H9 (cell line): ENCODE measurements at regions not wholly inside any gene's neighbourhood (a gene's known extent, or its start where the extent isn't known, plus 50 kb on each side); places are given as distances from the start of the nearest gene placed in this dataset.

Experiments used
- DNase-seq: peaks from one replicate; pipeline ENCODE4 v3.0.0-alpha.2; 2017
- H2AFZ ChIP-seq: one replicate; pipeline ENCODE4 v1.6.1; 2013; ENCODE audit warnings: mild to moderate bottlenecking, low read length, control low read depth, moderate library complexity
- H2AK5ac ChIP-seq: 2 replicates; pipeline ENCODE4 v1.6.1; 2013; ENCODE audit warnings: low read length, control low read depth, mixed read lengths; ENCODE audit not compliant: insufficient read length
- H2BK120ac ChIP-seq: one replicate; pipeline ENCODE4 v1.6.1; 2013; ENCODE audit warnings: low read depth, mild to moderate bottlenecking, low read length, control low read depth, inconsistent platforms; ENCODE audit not compliant: poor library complexity, severe bottlenecking
- H2BK12ac ChIP-seq: 2 replicates; pipeline ENCODE4 v1.6.1; 2013; ENCODE audit warnings: low read length, control low read depth, mixed read lengths, low read depth; ENCODE audit not compliant: insufficient read length
- H2BK15ac ChIP-seq: 2 replicates; pipeline ENCODE4 v1.6.1; 2013; ENCODE audit warnings: low read depth, low read length, control low read depth
- H2BK20ac ChIP-seq: one replicate; pipeline ENCODE4 v1.6.1; 2013; ENCODE audit warnings: low read depth, mild to moderate bottlenecking, low read length, control low read depth, inconsistent platforms; ENCODE audit not compliant: poor library complexity, severe bottlenecking
- H2BK5ac ChIP-seq: 2 replicates; pipeline ENCODE4 v1.6.1; 2013; ENCODE audit warnings: low read length, control low read depth, mixed read lengths; ENCODE audit not compliant: insufficient read length
- H3K14ac ChIP-seq: 2 replicates; pipeline ENCODE4 v1.6.1; 2013; ENCODE audit warnings: low read length, control low read depth; ENCODE audit not compliant: insufficient read depth
- H3K18ac ChIP-seq: 2 replicates; pipeline ENCODE4 v1.6.1; 2013; ENCODE audit warnings: low read depth, mild to moderate bottlenecking, mixed read lengths, low read length, control low read depth; ENCODE audit not compliant: insufficient read length
- H3K23ac ChIP-seq: 2 replicates; pipeline ENCODE4 v1.6.1; 2013; ENCODE audit warnings: low read length, control low read depth, mixed read lengths, low read depth; ENCODE audit not compliant: insufficient read length
- H3K23me2 ChIP-seq: 2 replicates; pipeline ENCODE4 v1.6.1; 2013; ENCODE audit warnings: low read depth, mild to moderate bottlenecking, mixed read lengths, low read length, control low read depth; ENCODE audit not compliant: insufficient read length, poor library complexity, severe bottlenecking
- H3K27ac ChIP-seq: 2 replicates; pipeline ENCODE4 v1.5.1; 2013; ENCODE audit warnings: low read length, control low read depth, mixed read lengths, low read depth; ENCODE audit not compliant: insufficient read length
- H3K27me3 ChIP-seq: 2 replicates; pipeline ENCODE4 v1.6.1; 2013; ENCODE audit warnings: low read length, control low read depth, inconsistent platforms; ENCODE audit not compliant: insufficient read depth
- H3K4ac ChIP-seq: 2 replicates; pipeline ENCODE4 v1.6.1; 2013; ENCODE audit warnings: low read depth, mild to moderate bottlenecking, control low read depth, inconsistent platforms, low read length, moderate library complexity
- H3K4me1 ChIP-seq: 2 replicates; pipeline ENCODE4 v1.6.1; 2013; ENCODE audit warnings: low read length, control low read depth, inconsistent platforms; ENCODE audit not compliant: insufficient read depth
- H3K4me2 ChIP-seq: 2 replicates; pipeline ENCODE4 v1.6.1; 2013; ENCODE audit warnings: low read length, control low read depth, mixed read lengths; ENCODE audit not compliant: insufficient read length, insufficient read depth
- H3K56ac ChIP-seq: 2 replicates; pipeline ENCODE4 v1.6.1; 2013; ENCODE audit warnings: low read depth, mild to moderate bottlenecking, mixed read lengths, low read length, control low read depth; ENCODE audit not compliant: insufficient read length
- H3K79me1 ChIP-seq: 2 replicates; pipeline ENCODE4 v1.6.1; 2013; ENCODE audit warnings: low read depth, mild to moderate bottlenecking, moderate library complexity, low read length, control low read depth, inconsistent platforms; ENCODE audit not compliant: insufficient read depth, poor library complexity, severe bottlenecking
- H3K79me2 ChIP-seq: 2 replicates; pipeline ENCODE4 v1.6.1; 2013; ENCODE audit warnings: low read length, control low read depth, inconsistent platforms; ENCODE audit not compliant: insufficient read depth
- H3K9ac ChIP-seq: 2 replicates; pipeline ENCODE4 v1.6.1; 2013; ENCODE audit warnings: low read length, control low read depth, mixed read lengths; ENCODE audit not compliant: insufficient read length; ENCODE audit errors: extremely low read depth
- H3K9me3 ChIP-seq: one replicate; pipeline ENCODE4 v1.6.1; 2013; ENCODE audit warnings: low read depth, low read length, inconsistent platforms; ENCODE audit not compliant: control insufficient read depth
- H3T11ph ChIP-seq: one replicate; pipeline ENCODE4 v1.6.1; 2013; ENCODE audit warnings: mild to moderate bottlenecking, low read length, control low read depth, inconsistent platforms
- H4K20me1 ChIP-seq: one replicate; pipeline ENCODE4 v1.6.1; 2013; ENCODE audit not compliant: control insufficient read depth, insufficient read length, insufficient read depth
- H4K5ac ChIP-seq: 2 replicates; pipeline ENCODE4 v1.6.1; 2013; ENCODE audit warnings: low read depth, mild to moderate bottlenecking, mixed read lengths, low read length, control low read depth; ENCODE audit not compliant: insufficient read length
- H4K8ac ChIP-seq: replicated peaks from 2 replicates; pipeline ENCODE4 v1.6.1; 2013; ENCODE audit warnings: low read length, control low read depth, mixed read lengths, low read depth; ENCODE audit not compliant: insufficient read length
- H4K91ac ChIP-seq: 2 replicates; pipeline ENCODE4 v1.6.1; 2013; ENCODE audit warnings: low read depth, mild to moderate bottlenecking, moderate library complexity, mixed read lengths, low read length, control low read depth; ENCODE audit not compliant: insufficient read length
- H3K27ac Mint-ChIP-seq, 3 experiments: 2 replicates in 2 of 3; 3 replicates in 1 of 3; pipeline ENCODE4 v1.8.0; 2020 to 2021; ENCODE audit warnings: mixed read lengths in 3 of 3, mild to moderate bottlenecking in 1 of 3, moderate library complexity in 1 of 3
- H3K27me3 Mint-ChIP-seq: 2 replicates; pipeline ENCODE4 v1.8.0; 2021; ENCODE audit warnings: low read depth, mild to moderate bottlenecking, moderate library complexity, mixed read lengths
- H3K36me3 Mint-ChIP-seq, 3 experiments: 2 replicates in 2 of 3; 3 replicates in 1 of 3; pipeline ENCODE4 v1.8.0; 2020 to 2021; ENCODE audit warnings: low read depth in 3 of 3, mixed read lengths in 3 of 3; ENCODE audit not compliant: insufficient read depth in 1 of 3
- H3K4me1 Mint-ChIP-seq, 2 experiments: 2 replicates each; pipeline ENCODE4 v1.8.0; 2020; ENCODE audit warnings: mixed read lengths in 2 of 2
- H3K4me3 Mint-ChIP-seq, 2 experiments: 2 replicates in 1 of 2; 3 replicates in 1 of 2; pipeline ENCODE4 v1.8.0; 2020 to 2021; ENCODE audit warnings: mild to moderate bottlenecking in 2 of 2, mixed read lengths in 2 of 2, moderate library complexity in 1 of 2
- H3K9me3 Mint-ChIP-seq, 2 experiments: 2 replicates in 1 of 2; 3 replicates in 1 of 2; pipeline ENCODE4 v1.8.0; 2020; ENCODE audit warnings: mild to moderate bottlenecking in 2 of 2, mixed read lengths in 2 of 2, moderate library complexity in 1 of 2
- WGBS: extraction: QIAGEN DNeasy Blood & Tissue Kit; methylation state at CpG from one replicate; pipeline ENCODE4 v1.1.7; 2013; ENCODE audit warnings: missing lambda C conversion rate, low lambda C conversion rate, mixed read lengths; ENCODE audit not compliant: insufficient read length; ENCODE audit errors: extremely low coverage; 5-methylcytosine and 5-hydroxymethylcytosine counted together
- TF ChIP-seq, protein P1 (sequence below): fragments of 200-600 bp; sonication (generic); conservative IDR thresholded peaks from 3 replicates; pipeline ENCODE4 v1.8.0; 2021; ENCODE audit warnings: antibody characterized with exemption, mild to moderate bottlenecking

GRCh38 chr14:95815226-95815690, 61.4 kb upstream of the TUNAR start:
- H3K79me1 ChIP-seq, result no peaks in the 10 kb centered on the region
- no peak overlapping the region for H4K91ac ChIP-seq
- no peaks in the 10 kb centered on the region for H3K23me2 ChIP-seq
- H2BK15ac ChIP-seq, result no peak overlapping the region
- no peak overlapping the region for H3K4me2 ChIP-seq
- no peak overlapping the region for H3K9ac ChIP-seq
- WGBS, result no CpG with 5 or more reads among the region's 11 CpGs
- no peak overlapping the region for H2BK5ac ChIP-seq
- H3K4me1 ChIP-seq, result peaks cover 6% of the 10 kb centered on the region
- no peak overlapping the region for H2BK20ac ChIP-seq
- H2AK5ac ChIP-seq, result no peak overlapping the region
- H2BK12ac ChIP-seq, result no peak overlapping the region
- Mint-ChIP-seq H3K27me3 (peaks cover 14% of the 10 kb centered on the region), H3K9me3 (no peaks in the 10 kb centered on the region), H3K27ac (no peak overlapping the region; a peak in 1 of 7 replicates), H3K4me1 (peaks cover 30 to 32% of the 10 kb centered on the region in 2 experiments), H3K4me3 (no peak overlapping the region), H3K36me3 (no peaks in the 10 kb centered on the region)
- H3K27me3 ChIP-seq, result no peaks in the 10 kb centered on the region
- no peak overlapping the region for H4K8ac ChIP-seq
- H3K4ac ChIP-seq, result no peak overlapping the region
- H2AFZ ChIP-seq, result no peak overlapping the region
- no peaks in the 10 kb centered on the region for H3K9me3 ChIP-seq
- DNase-seq, result peak; percentile 25
- no peak overlapping the region for H3K23ac ChIP-seq
- H2BK120ac ChIP-seq, result no peak overlapping the region
- no peak overlapping the region for H3K18ac ChIP-seq
- no peaks in the 10 kb centered on the region for H4K20me1 ChIP-seq
- TF ChIP-seq, protein P1, sequence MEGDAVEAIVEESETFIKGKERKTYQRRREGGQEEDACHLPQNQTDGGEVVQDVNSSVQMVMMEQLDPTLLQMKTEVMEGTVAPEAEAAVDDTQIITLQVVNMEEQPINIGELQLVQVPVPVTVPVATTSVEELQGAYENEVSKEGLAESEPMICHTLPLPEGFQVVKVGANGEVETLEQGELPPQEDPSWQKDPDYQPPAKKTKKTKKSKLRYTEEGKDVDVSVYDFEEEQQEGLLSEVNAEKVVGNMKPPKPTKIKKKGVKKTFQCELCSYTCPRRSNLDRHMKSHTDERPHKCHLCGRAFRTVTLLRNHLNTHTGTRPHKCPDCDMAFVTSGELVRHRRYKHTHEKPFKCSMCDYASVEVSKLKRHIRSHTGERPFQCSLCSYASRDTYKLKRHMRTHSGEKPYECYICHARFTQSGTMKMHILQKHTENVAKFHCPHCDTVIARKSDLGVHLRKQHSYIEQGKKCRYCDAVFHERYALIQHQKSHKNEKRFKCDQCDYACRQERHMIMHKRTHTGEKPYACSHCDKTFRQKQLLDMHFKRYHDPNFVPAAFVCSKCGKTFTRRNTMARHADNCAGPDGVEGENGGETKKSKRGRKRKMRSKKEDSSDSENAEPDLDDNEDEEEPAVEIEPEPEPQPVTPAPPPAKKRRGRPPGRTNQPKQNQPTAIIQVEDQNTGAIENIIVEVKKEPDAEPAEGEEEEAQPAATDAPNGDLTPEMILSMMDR, result no peak
- H3K14ac ChIP-seq, result no peak overlapping the region
- H3K79me2 ChIP-seq, result no peaks in the 10 kb centered on the region
- no peak overlapping the region for H4K5ac ChIP-seq
- H3K27ac ChIP-seq, result no peak overlapping the region
- no peak overlapping the region for H3T11ph ChIP-seq
- no peak overlapping the region for H3K56ac ChIP-seq
